Loucy (cell line): ENCODE measurements at regions not wholly inside any gene's neighbourhood (a gene's known extent, or its start where the extent isn't known, plus 50 kb on each side); places are given as distances from the start of the nearest gene placed in this dataset.

Experiments used
- H2AFZ ChIP-seq: fragments of 200-600 bp; sonication (generic); 2 replicates; pipeline ENCODE4 v1.6.0; 2016; ENCODE audit warnings: antibody characterized with exemption, mild to moderate bottlenecking, low read length, moderate library complexity
- H3F3A ChIP-seq: fragments of 200-600 bp; 2 replicates; pipeline ENCODE4 v1.6.0; 2016; ENCODE audit warnings: antibody characterized with exemption, low read depth, mild to moderate bottlenecking
- H3K27me3 ChIP-seq: fragments of 200-600 bp; sonication (generic); 2 replicates; pipeline ENCODE4 v1.6.1; 2014; ENCODE audit warnings: low read length, mild to moderate bottlenecking; ENCODE audit not compliant: insufficient read depth, poor library complexity, severe bottlenecking
- H3K36me3 ChIP-seq: fragments of 200-600 bp; sonication (generic); 2 replicates; pipeline ENCODE4 v1.6.1; 2016; ENCODE audit warnings: low read length; ENCODE audit not compliant: insufficient read depth
- H3K4me1 ChIP-seq: fragments of 200-600 bp; sonication (generic); 2 replicates; pipeline ENCODE4 v1.5.1; 2014; ENCODE audit warnings: low read length, mild to moderate bottlenecking; ENCODE audit not compliant: insufficient read depth, poor library complexity, severe bottlenecking
- H3K4me2 ChIP-seq: fragments of 200-600 bp; sonication (generic); 2 replicates; pipeline ENCODE4 v1.6.0; 2014; ENCODE audit warnings: antibody characterized with exemption, low read length, low read depth, mild to moderate bottlenecking; ENCODE audit not compliant: poor library complexity, severe bottlenecking
- H3K4me3 ChIP-seq: fragments of 200-600 bp; sonication (generic); 2 replicates; pipeline ENCODE4 v1.5.1; 2014; ENCODE audit warnings: low read length, mild to moderate bottlenecking, mixed read lengths; ENCODE audit not compliant: poor library complexity, severe bottlenecking
- H3K79me2 ChIP-seq: fragments of 200-600 bp; sonication (generic); 2 replicates; pipeline ENCODE4 v1.6.1; 2014; ENCODE audit warnings: low read length; ENCODE audit not compliant: insufficient read depth
- H3K9ac ChIP-seq: fragments of 200-600 bp; sonication (generic); 2 replicates; pipeline ENCODE4 v1.6.0; 2014; ENCODE audit warnings: mild to moderate bottlenecking, low read depth, low read length, moderate library complexity; ENCODE audit not compliant: poor library complexity, severe bottlenecking
- H3K9me2 ChIP-seq: fragments of 200-600 bp; sonication (generic); replicated peaks from 2 replicates; pipeline ENCODE4 v1.6.1; 2016; ENCODE audit warnings: low read depth, low read length, mixed read lengths
- H3K9me3 ChIP-seq: fragments of 200-600 bp; sonication (generic); 2 replicates; pipeline ENCODE4 v1.6.1; 2014; ENCODE audit warnings: mild to moderate bottlenecking, antibody characterized with exemption, low read length, low read depth; ENCODE audit not compliant: insufficient read depth
- H4K20me1 ChIP-seq: fragments of 200-600 bp; sonication (generic); 2 replicates; pipeline ENCODE4 v1.6.0; 2014; ENCODE audit warnings: antibody characterized with exemption, low read length, mild to moderate bottlenecking; ENCODE audit not compliant: insufficient read depth, poor library complexity, severe bottlenecking
- EZH2phosphoT487 ChIP-seq: fragments of 200-600 bp; IDR thresholded peaks from 2 replicates; pipeline ENCODE4 v1.6.1; 2018; ENCODE audit warnings: antibody characterized with exemption, mild to moderate bottlenecking, moderate library complexity, borderline replicate concordance
- TF ChIP-seq, protein P1 (sequence below): fragments of 200-600 bp; sonication (generic); conservative IDR thresholded peaks from 2 replicates; pipeline ENCODE4 v1.5.1; 2014; ENCODE audit warnings: mild to moderate bottlenecking, antibody characterized with exemption, low read length

DNA sequence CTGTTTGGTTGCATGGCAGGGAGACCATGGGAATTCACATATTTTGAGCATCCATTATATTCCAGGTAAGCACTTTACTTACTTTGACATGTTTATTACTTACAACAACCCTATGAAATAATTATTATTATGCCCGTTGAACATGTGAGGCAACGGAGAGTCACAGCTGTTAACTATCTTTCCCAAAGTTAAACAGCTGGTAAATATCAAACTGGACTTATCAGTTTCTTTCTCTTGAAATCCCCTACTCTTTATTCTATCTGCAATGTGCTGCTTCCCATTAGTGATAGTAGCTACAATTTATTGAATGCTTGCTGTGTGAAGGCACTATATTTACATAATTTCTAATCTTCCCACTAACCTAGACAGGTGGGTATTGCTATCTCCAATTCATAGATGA lies 847.7 kb upstream of the MAP3K7 start:
- Histone ChIP-seq H3K9me3 (no peaks in the 10 kb centered on the region), H4K20me1 (no peaks in the 10 kb centered on the region), H3K4me2 (no peak overlapping the region), H3K9ac (no peak overlapping the region), H3K36me3 (no peaks in the 10 kb centered on the region), H3K4me1 (no peaks in the 10 kb centered on the region), H3K9me2 (no peaks in the 10 kb centered on the region), H3K27me3 (no peaks in the 10 kb centered on the region), H3F3A (no peaks in the 10 kb centered on the region), H3K4me3 (no peak overlapping the region), H2AFZ (no peak overlapping the region), H3K79me2 (no peaks in the 10 kb centered on the region)
- no peak for TF ChIP-seq EZH2phosphoT487
- TF ChIP-seq, protein P1, sequence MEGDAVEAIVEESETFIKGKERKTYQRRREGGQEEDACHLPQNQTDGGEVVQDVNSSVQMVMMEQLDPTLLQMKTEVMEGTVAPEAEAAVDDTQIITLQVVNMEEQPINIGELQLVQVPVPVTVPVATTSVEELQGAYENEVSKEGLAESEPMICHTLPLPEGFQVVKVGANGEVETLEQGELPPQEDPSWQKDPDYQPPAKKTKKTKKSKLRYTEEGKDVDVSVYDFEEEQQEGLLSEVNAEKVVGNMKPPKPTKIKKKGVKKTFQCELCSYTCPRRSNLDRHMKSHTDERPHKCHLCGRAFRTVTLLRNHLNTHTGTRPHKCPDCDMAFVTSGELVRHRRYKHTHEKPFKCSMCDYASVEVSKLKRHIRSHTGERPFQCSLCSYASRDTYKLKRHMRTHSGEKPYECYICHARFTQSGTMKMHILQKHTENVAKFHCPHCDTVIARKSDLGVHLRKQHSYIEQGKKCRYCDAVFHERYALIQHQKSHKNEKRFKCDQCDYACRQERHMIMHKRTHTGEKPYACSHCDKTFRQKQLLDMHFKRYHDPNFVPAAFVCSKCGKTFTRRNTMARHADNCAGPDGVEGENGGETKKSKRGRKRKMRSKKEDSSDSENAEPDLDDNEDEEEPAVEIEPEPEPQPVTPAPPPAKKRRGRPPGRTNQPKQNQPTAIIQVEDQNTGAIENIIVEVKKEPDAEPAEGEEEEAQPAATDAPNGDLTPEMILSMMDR, result no peak

DNA sequence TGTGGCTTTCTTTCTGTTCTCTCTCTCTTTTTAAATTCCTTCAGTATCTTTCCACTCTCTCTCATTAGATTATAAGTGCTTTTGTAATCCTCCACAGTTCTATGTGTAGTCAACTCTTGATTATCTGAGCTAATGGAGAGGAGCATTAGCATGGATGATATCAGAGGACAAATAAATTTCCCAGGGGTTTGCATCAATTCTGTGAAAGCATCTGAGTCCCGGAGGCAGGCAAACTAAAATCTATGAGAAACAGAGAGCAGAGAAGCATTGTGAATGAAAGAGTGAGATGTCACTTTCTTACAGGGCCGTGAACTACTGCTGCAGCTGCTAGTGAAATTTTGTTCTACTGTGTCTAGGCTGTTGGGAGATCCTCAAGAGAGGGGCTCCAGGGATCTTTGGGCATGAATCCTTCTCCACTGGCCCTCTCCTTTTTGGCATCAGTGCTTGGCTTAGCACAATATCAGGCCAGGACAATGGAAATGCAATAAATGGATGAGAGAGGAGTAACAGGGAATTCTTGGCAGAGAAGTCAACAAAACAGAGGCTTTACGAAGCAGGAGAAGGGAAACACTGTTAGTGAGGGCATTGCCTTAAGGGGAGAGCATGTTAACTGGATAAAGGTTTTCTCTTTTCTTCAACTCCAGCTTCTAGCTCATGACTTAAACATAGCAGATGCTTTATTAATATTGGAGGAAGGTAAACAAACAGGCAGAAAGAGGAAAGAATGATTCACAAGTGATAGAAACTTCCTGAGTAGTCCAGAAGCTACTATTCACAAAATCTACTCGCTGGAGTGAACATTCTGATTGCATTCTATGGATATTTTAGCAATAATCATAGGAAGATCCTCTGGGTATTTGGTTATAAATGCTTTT lies 847.0 kb upstream of the MAP3K7 start:
- H4K20me1 ChIP-seq, result no peaks in the 10 kb centered on the region
- no peaks in the 10 kb centered on the region for H3K9me2 ChIP-seq
- no peaks in the 10 kb centered on the region for H3K27me3 ChIP-seq
- H3K4me2 ChIP-seq, result no peak overlapping the region
- TF ChIP-seq, protein P1, result no peak
- H3K9ac ChIP-seq, result no peak overlapping the region
- no peaks in the 10 kb centered on the region for H3K36me3 ChIP-seq
- H3K4me1 ChIP-seq, result no peaks in the 10 kb centered on the region
- H3K9me3 ChIP-seq, result no peaks in the 10 kb centered on the region
- H2AFZ ChIP-seq, result no peak overlapping the region
- H3K4me3 ChIP-seq, result no peak overlapping the region
- no peaks in the 10 kb centered on the region for H3K79me2 ChIP-seq
- H3F3A ChIP-seq, result no peaks in the 10 kb centered on the region

DNA sequence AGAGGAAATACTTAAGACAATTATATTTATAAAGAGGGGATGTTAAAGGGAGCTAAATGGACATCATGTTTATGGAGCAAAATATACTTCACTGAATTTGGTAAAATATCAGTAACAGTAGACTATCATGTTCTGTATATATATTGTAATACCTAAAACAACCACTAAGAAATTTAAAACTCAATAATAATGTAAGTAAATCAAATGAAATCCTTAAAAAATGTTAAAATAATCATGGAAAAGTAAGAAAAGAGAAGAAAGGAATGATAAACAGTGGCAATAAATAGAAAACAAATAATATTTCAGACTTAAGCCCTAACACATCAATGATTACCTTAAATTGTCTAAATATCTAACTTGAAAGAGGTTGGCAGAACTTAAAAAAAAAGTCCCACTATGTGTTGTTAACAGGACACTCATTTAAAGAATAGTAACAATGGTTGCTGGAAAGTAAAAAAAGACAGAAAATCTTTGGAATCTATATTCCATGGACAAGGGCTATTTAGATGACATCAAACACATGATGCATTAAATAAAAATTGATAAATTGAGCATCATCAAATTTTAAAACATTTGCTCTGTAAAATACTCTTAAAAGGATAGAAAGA lies 842.2 kb upstream of the MAP3K7 start:
- Histone ChIP-seq H2AFZ (no peak overlapping the region), H3K36me3 (no peaks in the 10 kb centered on the region), H3K4me2 (no peak overlapping the region), H3K4me1 (no peaks in the 10 kb centered on the region), H3K9me2 (no peaks in the 10 kb centered on the region), H4K20me1 (no peaks in the 10 kb centered on the region), H3K27me3 (no peaks in the 10 kb centered on the region), H3K9ac (no peak overlapping the region), H3K4me3 (no peak overlapping the region), H3F3A (no peaks in the 10 kb centered on the region), H3K79me2 (no peaks in the 10 kb centered on the region), H3K9me3 (no peaks in the 10 kb centered on the region)
- no peak for TF ChIP-seq EZH2phosphoT487
- TF ChIP-seq, protein P1, result peak; percentile 34; the same call in 1 of the 2 replicates
